T-helper 1 cell treated with Interleukin-12 subunit alpha and Interleukin-12 subunit beta and Interleukin-4 antibody, amounts not matched to agents 30 μg/mL and 1 μg/mL, for 36 hours (primary cell): ENCODE measurements at regions not wholly inside any gene's neighbourhood (a gene's known extent, or its start where the extent isn't known, plus 50 kb on each side); places are given as distances from the start of the nearest gene placed in this dataset.
"Not testable (repeated sequence)": the region's sequence is repeated elsewhere in the genome, so short reads cannot be mapped to it uniquely, and the experiment has no call there.

ENCODE experiments used
- H3K27ac Mint-ChIP-seq: one replicate; pipeline ENCODE4 v1.8.0; 2021; ENCODE audit warnings: mild to moderate bottlenecking, mixed read lengths
- H3K27me3 Mint-ChIP-seq: one replicate; pipeline ENCODE4 v1.8.0; 2021; ENCODE audit warnings: low read depth, mixed read lengths
- H3K36me3 Mint-ChIP-seq: one replicate; pipeline ENCODE4 v1.8.0; 2021; ENCODE audit warnings: low read depth, mixed read lengths
- H3K4me1 Mint-ChIP-seq: one replicate; pipeline ENCODE4 v1.8.0; 2021; ENCODE audit warnings: low read depth, mixed read lengths
- H3K4me3 Mint-ChIP-seq: one replicate; pipeline ENCODE4 v1.8.0; 2021; ENCODE audit warnings: mild to moderate bottlenecking, moderate library complexity, mixed read lengths
- H3K9me3 Mint-ChIP-seq: one replicate; pipeline ENCODE4 v1.8.0; 2021; ENCODE audit warnings: mixed read lengths

GRCh38 chr7:68823996-68824780, 774.1 kb upstream of the AUTS2 start:
- H3K4me1 Mint-ChIP-seq, result no peaks in the 10 kb centered on the region
- no peak overlapping the region for H3K4me3 Mint-ChIP-seq
- peaks cover 48% of the 10 kb centered on the region for H3K9me3 Mint-ChIP-seq
- no peak overlapping the region for H3K27ac Mint-ChIP-seq
- H3K36me3 Mint-ChIP-seq, result no peaks in the 10 kb centered on the region
- no peaks in the 10 kb centered on the region for H3K27me3 Mint-ChIP-seq

GRCh38 chr7:68828575-68828974, 769.7 kb upstream of the AUTS2 start:
- Mint-ChIP-seq H3K4me3 (no peak overlapping the region), H3K27ac (no peak overlapping the region), H3K36me3 (no peaks in the 10 kb centered on the region), H3K4me1 (no peaks in the 10 kb centered on the region), H3K9me3 (peaks cover 50% of the 10 kb centered on the region), H3K27me3 (no peaks in the 10 kb centered on the region)

- Mint-ChIP-seq H3K36me3 (no peaks in the 10 kb centered on the region), H3K27me3 (no peaks in the 10 kb centered on the region), H3K4me3 (no peak overlapping the region), H3K4me1 (no peaks in the 10 kb centered on the region), H3K27ac (no peak overlapping the region), H3K9me3 (peaks cover 40% of the 10 kb centered on the region)
Observed at GRCh38 chr7:68833422-68833821, 764.9 kb upstream of the AUTS2 start.

- no peaks in the 10 kb centered on the region for H3K4me1 Mint-ChIP-seq
- no peak overlapping the region for H3K4me3 Mint-ChIP-seq
- no peaks in the 10 kb centered on the region for H3K36me3 Mint-ChIP-seq
- no peaks in the 10 kb centered on the region for H3K27me3 Mint-ChIP-seq
- H3K27ac Mint-ChIP-seq, result no peak overlapping the region
- H3K9me3 Mint-ChIP-seq, result peaks cover 28% of the 10 kb centered on the region
Observed at GRCh38 chr7:68839014-68839413, 759.3 kb upstream of the AUTS2 start.

- no peak overlapping the region for H3K27ac Mint-ChIP-seq
- no peak overlapping the region for H3K4me3 Mint-ChIP-seq
- H3K4me1 Mint-ChIP-seq, result no peaks in the 10 kb centered on the region
- peaks cover 40% of the 10 kb centered on the region for H3K9me3 Mint-ChIP-seq
- H3K27me3 Mint-ChIP-seq, result no peaks in the 10 kb centered on the region
- no peaks in the 10 kb centered on the region for H3K36me3 Mint-ChIP-seq
Observed at GRCh38 chr7:68840991-68841390, 757.3 kb upstream of the AUTS2 start.

- H3K9me3 Mint-ChIP-seq, result peaks cover 46% of the 10 kb centered on the region
- not testable (repeated sequence) for H3K27ac Mint-ChIP-seq, H3K27me3 Mint-ChIP-seq, H3K4me1 Mint-ChIP-seq, H3K36me3 Mint-ChIP-seq, H3K4me3 Mint-ChIP-seq
Observed at GRCh38 chr7:68843985-68844384, 754.3 kb upstream of the AUTS2 start.

- Mint-ChIP-seq H3K27me3 (no peaks in the 10 kb centered on the region), H3K4me3 (no peak overlapping the region), H3K4me1 (no peaks in the 10 kb centered on the region), H3K36me3 (no peaks in the 10 kb centered on the region), H3K27ac (no peak overlapping the region), H3K9me3 (peaks cover 42% of the 10 kb centered on the region)
Observed at GRCh38 chr7:68846811-68847325, 751.4 kb upstream of the AUTS2 start.

GRCh38 chr7:68853254-68853653, 745.0 kb upstream of the AUTS2 start:
- Mint-ChIP-seq H3K27me3 (no peaks in the 10 kb centered on the region), H3K9me3 (peaks cover 21% of the 10 kb centered on the region), H3K4me3 (no peak overlapping the region), H3K36me3 (no peaks in the 10 kb centered on the region), H3K27ac (no peak overlapping the region), H3K4me1 (no peaks in the 10 kb centered on the region)

GRCh38 chr7:68857571-68857970, 740.7 kb upstream of the AUTS2 start:
- Mint-ChIP-seq H3K36me3 (no peaks in the 10 kb centered on the region), H3K4me3 (no peak overlapping the region), H3K27me3 (no peaks in the 10 kb centered on the region), H3K9me3 (peaks cover 41% of the 10 kb centered on the region), H3K4me1 (no peaks in the 10 kb centered on the region), H3K27ac (no peak overlapping the region)

- H3K4me1 Mint-ChIP-seq, result no peaks in the 10 kb centered on the region
- no peaks in the 10 kb centered on the region for H3K27me3 Mint-ChIP-seq
- peaks cover 39% of the 10 kb centered on the region for H3K9me3 Mint-ChIP-seq
- no peak overlapping the region for H3K27ac Mint-ChIP-seq
- H3K36me3 Mint-ChIP-seq, result no peaks in the 10 kb centered on the region
- H3K4me3 Mint-ChIP-seq, result no peak overlapping the region
Observed at GRCh38 chr7:68858497-68858896, 739.8 kb upstream of the AUTS2 start.

- Mint-ChIP-seq H3K27ac (no peak overlapping the region), H3K4me3 (no peak overlapping the region), H3K4me1 (no peaks in the 10 kb centered on the region), H3K9me3 (peaks cover 35% of the 10 kb centered on the region), H3K36me3 (no peaks in the 10 kb centered on the region), H3K27me3 (no peaks in the 10 kb centered on the region)
Observed at GRCh38 chr7:68861171-68861570, 737.1 kb upstream of the AUTS2 start.

- no peak overlapping the region for H3K27ac Mint-ChIP-seq
- H3K27me3 Mint-ChIP-seq, result no peaks in the 10 kb centered on the region
- no peaks in the 10 kb centered on the region for H3K36me3 Mint-ChIP-seq
- H3K9me3 Mint-ChIP-seq, result peaks cover 44% of the 10 kb centered on the region
- no peaks in the 10 kb centered on the region for H3K4me1 Mint-ChIP-seq
- H3K4me3 Mint-ChIP-seq, result no peak overlapping the region
Observed at GRCh38 chr7:68862261-68862660, 736.0 kb upstream of the AUTS2 start.

GRCh38 chr7:68862736-68863135, 735.5 kb upstream of the AUTS2 start:
- no peaks in the 10 kb centered on the region for H3K36me3 Mint-ChIP-seq
- H3K4me3 Mint-ChIP-seq, result no peak overlapping the region
- H3K4me1 Mint-ChIP-seq, result no peaks in the 10 kb centered on the region
- peaks cover 46% of the 10 kb centered on the region for H3K9me3 Mint-ChIP-seq
- no peak overlapping the region for H3K27ac Mint-ChIP-seq
- no peaks in the 10 kb centered on the region for H3K27me3 Mint-ChIP-seq

- no peaks in the 10 kb centered on the region for H3K4me1 Mint-ChIP-seq
- H3K4me3 Mint-ChIP-seq, result no peak overlapping the region
- H3K27ac Mint-ChIP-seq, result no peak overlapping the region
- H3K36me3 Mint-ChIP-seq, result no peaks in the 10 kb centered on the region
- peaks cover 55% of the 10 kb centered on the region for H3K9me3 Mint-ChIP-seq
- H3K27me3 Mint-ChIP-seq, result no peaks in the 10 kb centered on the region
Observed at GRCh38 chr7:68865351-68866199, 732.7 kb upstream of the AUTS2 start.

GRCh38 chr7:68866200-68866570, 732.1 kb upstream of the AUTS2 start:
- peaks cover 54% of the 10 kb centered on the region for H3K9me3 Mint-ChIP-seq
- no peak overlapping the region for H3K27ac Mint-ChIP-seq
- H3K36me3 Mint-ChIP-seq, result no peaks in the 10 kb centered on the region
- no peak overlapping the region for H3K4me3 Mint-ChIP-seq
- no peaks in the 10 kb centered on the region for H3K4me1 Mint-ChIP-seq
- no peaks in the 10 kb centered on the region for H3K27me3 Mint-ChIP-seq
